ENCODE measurements at regions not wholly inside any gene's neighbourhood (a gene's known extent, or its start where the extent isn't known, plus 50 kb on each side); places are given as distances from the start of the nearest gene placed in this dataset.
"Not testable (repeated sequence)": the region's sequence is repeated elsewhere in the genome, so short reads cannot be mapped to it uniquely, and the experiment has no call there.

GRCh38 chr5:101458587-101458986, 555.5 kb upstream of the ST8SIA4 start:
- H3K27ac ChIP-seq (ENCODE audit: low read length), result no peak overlapping the region
- no peak for DNase-seq
- ChIA-PET POLR2A (ENCODE audit: unreplicated experiment) (no interaction called here), CTCF (no interaction called here)
- H3K36me3 ChIP-seq (ENCODE audit: low read depth, low read length), result no peaks in the 10 kb centered on the region
- no peaks in the 10 kb centered on the region for H3K79me2 ChIP-seq (ENCODE audit: low read length)
- no peaks in the 10 kb centered on the region for H3K9me2 ChIP-seq (replicated peaks; ENCODE audit: low read length)
- no peak overlapping the region for H2AFZ ChIP-seq (ENCODE audit: low read length)
- no peak for TF ChIP-seq CTCF (conservative IDR thresholded peaks at IDR 0.05; ENCODE audit: low read depth, low read length)
- TF ChIP-seq EZH2phosphoT487 (IDR thresholded peaks at IDR 0.05; ENCODE audit: borderline replicate concordance, low read length), result no peak
- no peak for TF ChIP-seq EZH2 (IDR thresholded peaks at IDR 0.05; ENCODE audit: low read length, unreplicated experiment)
- H3K9me3 ChIP-seq (ENCODE audit: low read length), result no peaks in the 10 kb centered on the region
- intact Hi-C loops (cut with micrococcal nuclease), result no loop called here
- ATAC-seq, result no peak
- H3K4me3 ChIP-seq (ENCODE audit: low read length), result no peak overlapping the region
- BruUV-seq (replicated peaks), result no TSS peak
- no peaks in the 10 kb centered on the region for H3K27me3 ChIP-seq (ENCODE audit: low read length)
- no peaks in the 10 kb centered on the region for H3K4me1 ChIP-seq (ENCODE audit: insufficient read depth, low read length)
- no peaks in the 10 kb centered on the region for H3F3A ChIP-seq (ENCODE audit: low read length, unreplicated experiment)
- H4K20me1 ChIP-seq (ENCODE audit: low read length), result no peaks in the 10 kb centered on the region
- no peak overlapping the region for H3K9ac ChIP-seq (ENCODE audit: low read length)
- no peak overlapping the region for H3K4me2 ChIP-seq (ENCODE audit: low read length)

DNA sequence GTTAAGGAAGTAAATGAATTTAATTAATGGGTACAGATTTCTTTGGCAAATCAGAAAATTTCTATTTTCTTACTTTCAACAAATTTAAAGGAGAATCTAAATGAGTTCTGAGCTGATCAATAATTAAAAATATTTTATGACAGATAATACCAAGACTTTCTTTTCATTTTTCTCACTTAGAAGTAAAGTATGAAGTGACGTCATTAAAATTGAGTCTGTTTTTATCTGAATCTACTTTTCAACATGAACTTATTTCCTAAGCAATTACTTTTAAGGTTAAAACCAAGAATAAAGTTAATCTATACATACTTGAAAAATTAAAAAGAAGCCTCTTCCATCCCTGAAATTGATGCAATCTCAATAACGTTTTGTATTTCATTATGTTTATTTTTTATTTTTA, 552.8 kb upstream of the ST8SIA4 start:
- Histone ChIP-seq H3K9ac (ENCODE audit: low read length) (no peak overlapping the region), H3K9me2 (replicated peaks; ENCODE audit: low read length) (no peaks in the 10 kb centered on the region), H3K36me3 (ENCODE audit: low read depth, low read length) (no peaks in the 10 kb centered on the region), H3K27me3 (ENCODE audit: low read length) (no peaks in the 10 kb centered on the region), H3K4me1 (ENCODE audit: insufficient read depth, low read length) (no peaks in the 10 kb centered on the region), H3K9me3 (ENCODE audit: low read length) (no peaks in the 10 kb centered on the region), H2AFZ (ENCODE audit: low read length) (no peak overlapping the region), H3K79me2 (ENCODE audit: low read length) (no peaks in the 10 kb centered on the region), H3F3A (ENCODE audit: low read length, unreplicated experiment) (no peaks in the 10 kb centered on the region), H3K4me2 (ENCODE audit: low read length) (no peak overlapping the region), H4K20me1 (ENCODE audit: low read length) (no peaks in the 10 kb centered on the region), H3K27ac (ENCODE audit: low read length) (no peak overlapping the region), H3K4me3 (ENCODE audit: low read length) (no peak overlapping the region)
- no peak for TF ChIP-seq CTCF (conservative IDR thresholded peaks at IDR 0.05; ENCODE audit: low read depth, low read length)
- TF ChIP-seq EZH2 (IDR thresholded peaks at IDR 0.05; ENCODE audit: low read length, unreplicated experiment), result no peak
- TF ChIP-seq EZH2phosphoT487 (IDR thresholded peaks at IDR 0.05; ENCODE audit: borderline replicate concordance, low read length), result no peak
- DNase-seq (no peak), ATAC-seq (no peak)
- POLR2A ChIA-PET (ENCODE audit: unreplicated experiment), result no interaction called here
- intact Hi-C loops (cut with micrococcal nuclease), result no loop called here
- BruUV-seq (replicated peaks), result no TSS peak
- CTCF ChIA-PET, result no interaction called here

GRCh38 chr5:101455048-101455447, 552.0 kb upstream of the ST8SIA4 start:
- H3F3A ChIP-seq (ENCODE audit: low read length, unreplicated experiment), result no peaks in the 10 kb centered on the region
- no peaks in the 10 kb centered on the region for H3K4me1 ChIP-seq (ENCODE audit: insufficient read depth, low read length)
- H3K9me2 ChIP-seq (replicated peaks; ENCODE audit: low read length), result no peaks in the 10 kb centered on the region
- intact Hi-C loops (cut with micrococcal nuclease), result no loop called here
- H3K27me3 ChIP-seq (ENCODE audit: low read length), result no peaks in the 10 kb centered on the region
- no peak overlapping the region for H3K9ac ChIP-seq (ENCODE audit: low read length)
- H3K36me3 ChIP-seq (ENCODE audit: low read depth, low read length), result no peaks in the 10 kb centered on the region
- no peak overlapping the region for H2AFZ ChIP-seq (ENCODE audit: low read length)
- H4K20me1 ChIP-seq (ENCODE audit: low read length), result no peaks in the 10 kb centered on the region
- no peaks in the 10 kb centered on the region for H3K79me2 ChIP-seq (ENCODE audit: low read length)
- ATAC-seq (no peak), DNase-seq (no peak)
- no peak overlapping the region for H3K27ac ChIP-seq (ENCODE audit: low read length)
- BruUV-seq (replicated peaks), result no TSS peak
- H3K9me3 ChIP-seq (ENCODE audit: low read length), result no peaks in the 10 kb centered on the region
- POLR2A ChIA-PET (ENCODE audit: unreplicated experiment), result no interaction called here
- CTCF ChIA-PET, result no interaction called here
- no peak overlapping the region for H3K4me2 ChIP-seq (ENCODE audit: low read length)
- TF ChIP-seq EZH2phosphoT487 (IDR thresholded peaks at IDR 0.05; ENCODE audit: borderline replicate concordance, low read length), result no peak
- TF ChIP-seq EZH2 (IDR thresholded peaks at IDR 0.05; ENCODE audit: low read length, unreplicated experiment), result no peak
- no peak for TF ChIP-seq CTCF (conservative IDR thresholded peaks at IDR 0.05; ENCODE audit: low read depth, low read length)
- H3K4me3 ChIP-seq (ENCODE audit: low read length), result no peak overlapping the region

- H4K20me1 ChIP-seq (ENCODE audit: low read length); ATAC-seq; H3F3A ChIP-seq (ENCODE audit: low read length, unreplicated experiment); H3K79me2 ChIP-seq (ENCODE audit: low read length); H3K4me2 ChIP-seq (ENCODE audit: low read length); H3K27ac ChIP-seq (ENCODE audit: low read length); H3K27me3 ChIP-seq (ENCODE audit: low read length); H3K4me3 ChIP-seq (ENCODE audit: low read length); CTCF ChIA-PET; POLR2A ChIA-PET (ENCODE audit: unreplicated experiment); DNase-seq; H3K9me3 ChIP-seq (ENCODE audit: low read length); H2AFZ ChIP-seq (ENCODE audit: low read length); BruUV-seq (replicated peaks); H3K9ac ChIP-seq (ENCODE audit: low read length); intact Hi-C loops (cut with micrococcal nuclease); H3K9me2 ChIP-seq (replicated peaks; ENCODE audit: low read length); H3K4me1 ChIP-seq (ENCODE audit: insufficient read depth, low read length); H3K36me3 ChIP-seq (ENCODE audit: low read depth, low read length): not testable (repeated sequence)
These were observed 539.2 kb upstream of the ST8SIA4 start for GRCh38 chr5:101442281-101442680.

Measured in PC-3 (cell line).